ENCODE measurements at regions not wholly inside any gene's neighbourhood (a gene's known extent, or its start where the extent isn't known, plus 50 kb on each side); places are given as distances from the start of the nearest gene placed in this dataset.

DNA sequence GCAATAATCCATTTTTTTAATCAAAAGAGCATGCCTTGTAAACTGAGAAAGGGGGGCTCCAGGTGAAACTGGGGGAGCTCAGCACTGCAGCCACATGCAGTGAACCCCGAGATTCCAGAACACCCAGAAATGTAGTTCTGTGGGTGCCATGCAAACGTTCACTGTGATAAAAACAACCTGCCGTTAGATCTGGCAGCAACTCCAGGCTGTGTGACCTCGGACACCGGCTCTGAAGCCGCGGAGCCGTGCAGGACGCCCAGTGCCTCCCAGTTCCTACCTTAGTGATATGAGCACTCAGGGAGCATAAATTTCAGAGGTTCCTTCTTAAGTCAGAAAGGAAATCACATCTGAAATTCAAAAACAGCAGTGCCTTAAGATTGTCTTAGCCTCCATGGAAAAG, 85.4 kb upstream of the THBS2 start:
- DNase-seq: no peak

DNA sequence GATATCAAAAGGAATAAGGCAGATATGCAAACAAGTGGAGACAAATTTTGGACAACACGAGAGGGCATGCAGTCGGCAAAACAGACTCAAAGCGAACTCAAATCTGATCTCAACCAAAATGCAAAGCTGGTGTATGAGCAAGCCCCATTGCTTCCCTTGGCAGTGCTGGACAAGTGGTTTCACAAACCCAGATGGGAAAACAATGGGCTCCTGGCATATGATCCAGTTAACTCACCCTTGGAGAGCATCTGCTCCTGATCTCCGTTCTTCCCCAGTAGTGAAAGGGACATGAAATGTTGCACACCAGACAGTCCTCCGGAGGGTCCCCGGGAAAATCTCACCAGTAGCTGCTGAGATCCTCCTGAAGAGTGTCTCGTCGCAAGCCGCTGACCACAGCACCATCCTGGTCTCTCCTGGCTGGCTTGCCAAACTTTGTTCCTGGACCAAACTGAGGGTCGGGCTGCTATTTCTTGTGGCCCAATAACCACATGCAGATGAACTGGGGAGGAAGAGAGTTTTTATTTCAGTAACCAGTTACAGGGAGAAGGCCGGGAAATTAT, 84.3 kb upstream of the THBS2 start:
- DNase-seq: no peak

DNA sequence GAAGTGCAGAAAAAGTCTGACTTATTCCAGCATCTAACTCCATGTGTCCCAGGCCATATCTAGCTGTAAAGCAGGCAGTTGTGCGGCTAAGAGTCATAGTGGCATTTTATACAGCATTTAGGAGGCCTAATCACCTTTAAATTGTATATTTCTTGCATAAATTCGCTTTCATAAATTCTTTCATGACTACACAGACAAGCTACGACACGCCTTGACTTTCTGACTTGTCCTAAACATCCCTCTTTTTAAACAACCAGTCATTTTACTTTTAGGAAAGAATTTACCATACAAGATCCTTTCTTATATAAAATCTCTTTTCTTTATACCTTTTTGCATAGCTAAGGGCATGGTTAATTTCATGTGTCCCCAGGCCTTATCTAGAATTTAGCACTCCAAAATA, 81.7 kb upstream of the THBS2 start:
- no peak for DNase-seq

- no peak for DNase-seq
Measured at GRCh38 chr6:169332250-169332649, 78.6 kb upstream of the THBS2 start.

- no peak for DNase-seq
Measured at GRCh38 chr6:169328112-169328801, 74.6 kb upstream of the THBS2 start.

DNA sequence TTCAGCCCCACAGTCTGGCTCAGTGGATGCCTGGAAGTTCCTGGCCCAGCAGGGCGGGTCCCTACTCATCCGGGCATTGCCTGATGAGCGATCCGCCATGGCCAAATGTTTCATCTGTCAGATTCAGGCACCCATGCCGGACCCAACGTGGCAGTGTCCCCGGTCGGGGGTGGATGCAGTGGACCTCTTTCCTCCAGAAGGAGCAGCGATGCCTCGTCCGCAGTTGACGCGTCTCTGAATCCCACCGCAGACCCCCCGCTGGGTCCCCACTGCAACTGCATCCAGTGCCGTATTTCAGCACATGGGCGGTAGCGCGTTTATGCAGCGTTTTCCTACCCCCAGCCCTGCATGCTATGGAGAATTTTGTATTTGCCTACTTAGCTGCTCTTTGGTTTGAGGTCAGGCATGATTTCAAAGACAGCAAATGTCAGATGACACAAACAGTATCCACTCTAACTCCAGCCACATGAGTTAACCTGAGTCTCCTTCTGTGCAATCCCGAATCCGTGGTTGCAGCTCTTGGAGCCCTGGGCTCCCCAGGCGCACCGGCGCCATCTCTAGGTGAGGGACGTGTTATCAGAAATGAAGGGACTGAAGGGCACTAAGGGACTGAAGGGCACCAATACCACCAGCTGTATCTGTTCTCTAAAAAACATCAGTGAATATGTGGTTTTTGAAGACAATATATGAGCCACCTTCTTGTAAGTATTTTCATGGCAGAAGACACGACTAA, 72.6 kb upstream of the THBS2 start:
- DNase-seq: peak; percentile 75

- no peak for DNase-seq
Measured at GRCh38 chr6:169324656-169325459, 71.2 kb upstream of the THBS2 start.

DNA sequence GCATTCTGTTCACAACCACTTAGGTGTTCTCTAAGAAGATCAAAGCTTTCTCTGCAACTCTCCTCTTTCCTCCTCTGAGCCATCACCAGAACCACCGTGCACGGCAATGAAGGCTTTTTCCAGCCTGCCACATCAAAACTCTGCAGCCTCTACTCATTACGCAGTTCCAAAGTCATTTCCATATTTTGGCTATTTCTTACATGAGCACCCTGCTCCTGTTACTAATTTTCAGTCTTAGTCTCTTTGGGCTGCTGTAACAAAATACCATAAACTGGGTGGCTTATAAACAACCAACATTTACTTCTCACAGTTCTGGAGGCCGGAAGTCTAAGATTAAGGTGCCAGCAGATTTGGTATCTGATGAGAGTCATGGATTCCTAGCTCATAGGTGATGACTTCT, 70.4 kb upstream of the THBS2 start:
- no peak for DNase-seq

- DNase-seq: no peak
Measured at GRCh38 chr6:169323221-169323620, 69.6 kb upstream of the THBS2 start.

DNA sequence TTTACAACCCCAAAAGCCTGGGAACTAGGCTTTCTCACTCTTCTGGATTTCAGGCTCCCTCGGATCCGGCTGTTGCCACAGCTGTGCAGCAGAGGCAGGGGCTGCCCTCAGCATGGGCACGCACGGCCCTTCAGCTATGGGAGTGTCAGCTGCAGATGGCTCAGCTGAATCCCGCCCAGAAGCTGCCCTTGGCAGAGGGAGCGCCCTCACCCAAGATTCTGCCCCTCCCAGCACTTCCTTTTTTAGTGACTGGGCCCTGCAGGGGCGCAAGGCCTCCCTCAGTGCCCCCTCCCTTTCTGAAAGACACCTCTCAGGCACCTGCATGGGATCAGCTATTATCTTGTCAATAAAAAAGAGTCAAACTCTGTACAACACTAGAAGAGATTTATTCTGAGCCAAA, 67.9 kb upstream of the THBS2 start:
- no peak for DNase-seq

DNA sequence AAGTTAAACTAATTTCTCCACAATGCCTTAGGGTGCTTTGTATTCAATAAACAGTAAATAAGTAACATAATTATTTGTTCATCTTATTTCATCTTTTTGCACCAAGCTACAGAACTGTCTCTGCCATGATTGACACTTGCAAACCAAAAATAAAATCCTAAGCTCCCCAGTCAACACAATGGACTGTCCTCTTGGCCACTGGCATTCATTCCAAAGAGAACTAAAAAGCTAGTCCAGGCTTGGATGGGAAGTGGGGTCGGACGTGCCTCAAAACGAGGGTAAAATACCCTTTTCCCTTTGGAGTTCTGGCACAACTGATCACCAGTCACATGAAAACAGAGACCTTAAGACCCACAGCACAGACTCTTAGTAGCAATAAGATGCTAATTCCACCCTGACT, 66.4 kb upstream of the THBS2 start:
- DNase-seq: no peak

GRCh38 chr6:169317441-169318202, 64.0 kb upstream of the THBS2 start:
- DNase-seq: no peak

DNA sequence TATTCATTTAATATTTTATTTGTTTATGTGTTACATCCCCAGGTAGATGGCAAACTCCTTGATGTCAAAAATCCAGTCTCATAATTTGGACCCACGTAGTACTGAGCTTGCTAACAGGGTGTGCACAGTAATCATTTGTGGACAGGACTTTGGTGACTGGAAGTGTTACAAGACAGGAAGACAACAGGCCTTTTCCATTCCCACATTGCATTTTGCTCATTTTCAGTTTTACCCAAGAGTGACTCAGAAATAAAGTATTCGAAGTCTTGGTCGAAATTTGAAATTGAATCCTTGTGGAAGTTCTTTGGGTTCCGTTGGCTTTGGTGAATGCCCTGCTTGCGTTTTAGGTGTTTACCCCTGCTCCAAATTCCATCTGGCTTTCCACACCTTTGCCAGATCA, 63.0 kb upstream of the THBS2 start:
- DNase-seq: no peak

DNA sequence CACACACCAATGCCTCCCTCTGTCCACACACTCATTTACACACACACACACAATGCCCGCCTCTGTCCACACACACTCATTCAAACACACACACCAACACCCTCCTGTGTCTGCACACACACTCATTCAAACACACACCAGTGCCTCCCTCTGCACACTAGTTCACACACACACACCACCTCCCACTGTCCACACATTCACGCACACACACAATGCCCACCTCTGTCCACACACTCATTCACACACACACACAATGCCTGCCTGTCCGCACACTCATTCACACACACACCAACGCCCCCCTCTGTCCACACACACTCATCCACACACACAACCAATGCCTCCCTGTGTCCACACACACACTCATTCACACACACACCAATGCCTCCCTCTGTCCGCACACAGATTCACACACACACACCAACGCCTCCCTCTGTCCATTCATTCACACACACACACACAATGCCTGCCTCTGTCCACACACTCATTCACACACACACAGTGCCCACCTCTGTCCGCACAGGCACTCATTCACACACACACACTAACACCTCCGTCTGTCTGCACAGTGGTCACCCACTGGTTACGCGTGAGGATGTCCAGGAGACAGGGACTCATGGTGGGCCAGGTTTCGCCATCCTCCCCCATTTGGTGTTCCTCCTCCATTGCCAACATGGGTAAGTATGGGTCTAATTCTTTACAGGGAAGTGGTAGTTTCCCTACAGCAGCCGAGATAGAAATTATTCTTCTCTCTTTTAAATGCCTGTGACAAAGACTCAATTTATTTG, 62.4 kb upstream of the THBS2 start:
- no peak for DNase-seq

DNA sequence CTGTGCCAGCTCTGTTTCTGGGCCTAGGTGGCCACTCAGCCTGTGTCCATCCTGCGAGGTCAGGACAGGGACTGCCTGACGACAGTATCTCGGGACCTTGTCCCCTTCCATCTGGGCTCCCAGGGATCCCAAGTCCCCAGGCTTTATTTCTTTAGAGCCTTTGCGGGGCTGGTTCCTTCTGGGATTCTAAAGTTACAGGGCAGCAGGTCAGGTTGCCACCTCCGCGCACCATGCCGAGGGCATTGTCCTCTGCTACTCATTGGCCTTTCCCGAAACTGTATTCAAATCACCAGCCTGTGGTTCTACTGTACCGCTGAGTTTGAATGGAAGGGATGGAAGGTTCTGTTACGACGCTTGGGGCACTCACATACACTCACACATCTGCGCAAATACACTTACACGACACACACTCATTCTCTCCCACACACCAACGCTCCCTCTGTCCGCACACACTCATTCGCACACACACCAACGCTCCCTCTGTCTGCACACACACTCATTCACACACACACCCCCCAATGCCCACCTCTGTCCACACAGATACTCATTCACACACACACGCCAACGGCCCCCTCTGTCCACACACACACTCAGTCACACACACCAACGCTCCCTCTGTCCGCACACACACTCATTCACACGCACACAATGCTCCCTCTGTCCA, 59.8 kb upstream of the THBS2 start:
- no peak for DNase-seq

DNA sequence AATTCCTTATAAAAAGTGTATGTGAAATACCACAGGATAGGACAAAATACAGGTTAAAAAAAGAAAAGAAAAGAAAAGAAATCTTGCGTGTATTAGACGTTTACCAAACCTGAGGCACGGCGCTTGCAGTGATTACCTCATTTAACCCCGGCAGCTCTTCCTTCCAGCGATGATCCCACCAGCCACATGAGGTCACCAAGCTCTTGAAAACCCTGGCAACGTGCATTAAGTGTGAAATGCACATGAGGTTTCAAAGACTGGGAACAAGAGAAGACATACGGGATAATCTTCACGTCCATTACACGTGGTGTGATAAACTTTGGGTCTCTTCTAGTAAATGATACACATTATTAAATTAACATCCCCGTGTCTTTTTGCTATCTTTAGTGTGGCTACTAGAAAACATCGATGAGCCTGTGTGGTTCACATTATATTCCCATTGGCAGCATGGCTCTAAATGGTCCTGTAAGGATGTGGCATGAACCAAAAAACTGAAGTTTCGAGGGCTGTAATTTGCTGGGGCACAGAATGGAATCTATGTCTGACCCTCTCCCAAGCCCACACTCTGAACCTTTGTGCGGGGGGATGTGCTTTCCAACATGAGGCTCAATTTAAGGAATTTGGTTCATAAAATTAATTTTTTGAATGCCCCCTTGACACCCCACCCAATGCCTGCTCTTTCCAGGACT, 59.2 kb upstream of the THBS2 start:
- peak; percentile 5 for DNase-seq

DNA sequence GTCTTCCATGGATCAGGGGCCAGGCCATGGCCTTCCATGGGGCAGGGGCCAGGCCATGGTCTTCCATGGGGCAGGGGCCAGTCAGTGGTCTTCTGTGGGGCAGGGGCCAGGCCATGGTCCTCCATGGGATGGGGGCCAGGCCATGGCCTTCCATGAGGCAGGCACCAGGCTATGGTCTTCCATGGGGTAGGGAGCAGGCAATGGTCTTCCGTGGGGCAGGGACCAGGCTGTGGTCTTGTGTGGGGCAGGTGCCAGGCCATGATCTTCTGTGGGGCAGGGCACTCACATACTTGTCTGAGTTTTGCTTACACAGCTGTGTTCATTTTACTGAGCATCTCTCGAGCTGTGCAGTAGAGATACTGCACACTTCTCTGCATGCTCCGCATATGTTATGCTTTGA, 57.3 kb upstream of the THBS2 start:
- no peak for DNase-seq
